ENCODE measurements at regions not wholly inside any gene's neighbourhood (a gene's known extent, or its start where the extent isn't known, plus 50 kb on each side); places are given as distances from the start of the nearest gene placed in this dataset.

DNA sequence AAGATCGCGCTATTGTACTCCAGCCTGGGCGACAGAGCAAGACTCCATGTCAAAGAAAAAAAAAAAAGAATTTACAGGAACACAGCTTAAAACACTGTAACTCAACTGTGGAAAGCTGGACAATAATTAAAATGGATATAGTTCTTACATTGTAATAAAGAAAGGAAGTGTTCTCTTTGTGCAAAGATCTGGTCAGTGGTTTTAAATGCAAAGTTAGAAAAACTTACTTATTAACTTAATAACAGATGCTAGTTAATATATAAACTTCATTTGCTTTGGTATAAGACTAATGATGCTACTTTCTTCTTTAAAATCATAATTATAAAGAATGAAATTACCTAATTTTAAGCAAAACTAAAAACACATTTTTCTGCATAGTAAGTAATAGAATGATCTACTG lies 2024.1 kb upstream of the TENM3 start:
- TF ChIP-seq ZNF274 (IDR thresholded peaks at IDR 0.05; ENCODE audit: low read depth, low read length): no peak
- no peak for TF ChIP-seq YY1 (IDR thresholded peaks at IDR 0.05; ENCODE audit: insufficient read depth, insufficient read length)

All from NT2/D1 (cell line).